GM12892 (cell line): ENCODE measurements at regions not wholly inside any gene's neighbourhood (a gene's known extent, or its start where the extent isn't known, plus 50 kb on each side); places are given as distances from the start of the nearest gene placed in this dataset.

ENCODE experiments used
- POLR2A ChIP-seq: IDR thresholded peaks from 2 replicates; pipeline ENCODE4 v1.6.1; 2011; ENCODE audit warnings: low read depth, low read length, control low read depth
- POLR2AphosphoS5 ChIP-seq: IDR thresholded peaks from 2 replicates; pipeline ENCODE4 v1.6.1; 2011; ENCODE audit warnings: low read depth, low read length, control low read depth

DNA sequence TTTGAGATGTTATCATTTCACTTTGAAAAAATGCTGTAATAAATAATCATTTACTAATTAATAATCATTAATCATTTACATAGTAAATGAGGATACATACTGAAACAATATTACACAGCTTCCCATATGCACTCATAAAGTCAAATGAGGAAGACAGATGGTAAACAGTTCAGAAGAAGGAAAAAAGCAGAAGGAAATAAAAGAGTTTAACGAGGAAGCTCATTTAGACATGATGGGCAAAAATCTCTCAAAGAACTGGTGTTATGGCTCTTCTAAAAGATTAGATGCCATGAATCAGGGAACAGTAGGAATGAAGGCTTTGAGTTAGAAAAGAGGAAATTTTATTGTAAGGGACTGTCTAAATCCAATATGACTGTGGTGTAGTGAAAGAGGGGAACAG lies 347.6 kb downstream of the PTPRC start:
- TF ChIP-seq POLR2A (no peak), POLR2AphosphoS5 (no peak)
